ENCODE measurements at regions not wholly inside any gene's neighbourhood (a gene's known extent, or its start where the extent isn't known, plus 50 kb on each side); places are given as distances from the start of the nearest gene placed in this dataset.

- H3K4me3 ChIP-seq (ENCODE audit: low read depth, low read length): no peak overlapping the region
- TF ChIP-seq CTCF (IDR thresholded peaks at IDR 0.05; ENCODE audit: low read depth, low read length) (no peak), POLR2A (IDR thresholded peaks at IDR 0.05; ENCODE audit: extremely low read depth, insufficient read length) (no peak), MAX (IDR thresholded peaks at IDR 0.05; ENCODE audit: low read depth, low read length) (no peak), MYC (IDR thresholded peaks at IDR 0.05; ENCODE audit: low read depth, low read length) (no peak)
- DNase-seq (ENCODE audit: low read depth): no peak
These were observed 72.6 kb downstream of the FOXB1 start for GRCh38 chr15:60076582-60077276.

GRCh38 chr15:60077581-60078359 is 73.7 kb downstream of the FOXB1 start:
- TF ChIP-seq MYC (IDR thresholded peaks at IDR 0.05; ENCODE audit: low read depth, low read length) (no peak), MAX (IDR thresholded peaks at IDR 0.05; ENCODE audit: low read depth, low read length) (no peak), POLR2A (IDR thresholded peaks at IDR 0.05; ENCODE audit: extremely low read depth, insufficient read length) (no peak), CTCF (IDR thresholded peaks at IDR 0.05; ENCODE audit: low read depth, low read length) (no peak)
- no peak overlapping the region for H3K4me3 ChIP-seq (ENCODE audit: low read depth, low read length)
- no peak for DNase-seq (ENCODE audit: low read depth)

- H3K4me3 ChIP-seq (ENCODE audit: low read depth, low read length): no peak overlapping the region
- no peak for DNase-seq (ENCODE audit: low read depth)
- TF ChIP-seq MYC (IDR thresholded peaks at IDR 0.05; ENCODE audit: low read depth, low read length) (no peak), POLR2A (IDR thresholded peaks at IDR 0.05; ENCODE audit: extremely low read depth, insufficient read length) (no peak)
These were observed 75.1 kb downstream of the FOXB1 start for GRCh38 chr15:60079210-60079609.

GRCh38 chr15:60081976-60082375 is 77.9 kb downstream of the FOXB1 start:
- no peak overlapping the region for H3K4me3 ChIP-seq (ENCODE audit: low read depth, low read length)
- no peak for DNase-seq (ENCODE audit: low read depth)
- TF ChIP-seq CTCF (IDR thresholded peaks at IDR 0.05; ENCODE audit: low read depth, low read length) (no peak), MYC (IDR thresholded peaks at IDR 0.05; ENCODE audit: low read depth, low read length) (no peak), POLR2A (IDR thresholded peaks at IDR 0.05; ENCODE audit: extremely low read depth, insufficient read length) (no peak), MAX (IDR thresholded peaks at IDR 0.05; ENCODE audit: low read depth, low read length) (no peak)

GRCh38 chr15:60083318-60083717 is 79.2 kb downstream of the FOXB1 start:
- no peak overlapping the region for H3K4me3 ChIP-seq (ENCODE audit: low read depth, low read length)
- DNase-seq (ENCODE audit: low read depth): no peak
- TF ChIP-seq MYC (IDR thresholded peaks at IDR 0.05; ENCODE audit: low read depth, low read length) (no peak), CTCF (IDR thresholded peaks at IDR 0.05; ENCODE audit: low read depth, low read length) (no peak), POLR2A (IDR thresholded peaks at IDR 0.05; ENCODE audit: extremely low read depth, insufficient read length) (no peak), MAX (IDR thresholded peaks at IDR 0.05; ENCODE audit: low read depth, low read length) (no peak)

- H3K4me3 ChIP-seq (ENCODE audit: low read depth, low read length): no peak overlapping the region
- TF ChIP-seq CTCF (IDR thresholded peaks at IDR 0.05; ENCODE audit: low read depth, low read length): no peak
- no peak for DNase-seq (ENCODE audit: low read depth)
These were observed 82.7 kb downstream of the FOXB1 start for GRCh38 chr15:60086681-60087429.
